ENCODE measurements at regions not wholly inside any gene's neighbourhood (a gene's known extent, or its start where the extent isn't known, plus 50 kb on each side); places are given as distances from the start of the nearest gene placed in this dataset.

GRCh38 chr15:69555080-69555479 lies 102.5 kb downstream of the RPLP1 start:
- no peak overlapping the region for H3K27ac ChIP-seq (ENCODE audit: low read depth, low read length)
- H3K79me2 ChIP-seq (ENCODE audit: control insufficient read depth, low read length), result no peaks in the 10 kb centered on the region
- TF ChIP-seq CTCF (IDR thresholded peaks at IDR 0.05; ENCODE audit: low read depth, low read length, poor library complexity, severe bottlenecking) (no peak), EZH2phosphoT487 (IDR thresholded peaks at IDR 0.05; ENCODE audit: borderline replicate concordance, low read length) (no peak)
- H3K27me3 ChIP-seq (ENCODE audit: control insufficient read depth, low read length), result peaks cover 20% of the 10 kb centered on the region
- no peaks in the 10 kb centered on the region for H3K36me3 ChIP-seq (ENCODE audit: control insufficient read depth, low read length)
- H3K4me3 ChIP-seq (ENCODE audit: low read length), result no peak overlapping the region
- H4K20me1 ChIP-seq (ENCODE audit: control insufficient read depth, insufficient read depth, low read depth, low read length), result no peaks in the 10 kb centered on the region
- H3K9me3 ChIP-seq (ENCODE audit: control insufficient read depth, insufficient read depth, low read length), result peaks cover 9% of the 10 kb centered on the region
- H3K9me2 ChIP-seq (replicated peaks; ENCODE audit: control insufficient read depth, low read length), result no peaks in the 10 kb centered on the region
- no peak overlapping the region for H3K4me2 ChIP-seq (ENCODE audit: low read length)
- no peaks in the 10 kb centered on the region for H3F3A ChIP-seq (ENCODE audit: control insufficient read depth, insufficient read depth)
- no peaks in the 10 kb centered on the region for H3K4me1 ChIP-seq (ENCODE audit: control insufficient read depth, low read length)

GRCh38 chr15:69556344-69556743 lies 103.7 kb downstream of the RPLP1 start:
- Histone ChIP-seq H3K9me2 (replicated peaks; ENCODE audit: control insufficient read depth, low read length) (no peaks in the 10 kb centered on the region), H3K9me3 (ENCODE audit: control insufficient read depth, insufficient read depth, low read length) (peaks cover 9% of the 10 kb centered on the region), H3K27ac (ENCODE audit: low read depth, low read length) (no peak overlapping the region), H4K20me1 (ENCODE audit: control insufficient read depth, insufficient read depth, low read depth, low read length) (no peaks in the 10 kb centered on the region), H3K27me3 (ENCODE audit: control insufficient read depth, low read length) (peaks cover 25% of the 10 kb centered on the region), H3K4me2 (ENCODE audit: low read length) (no peak overlapping the region), H3K36me3 (ENCODE audit: control insufficient read depth, low read length) (no peaks in the 10 kb centered on the region), H3K79me2 (ENCODE audit: control insufficient read depth, low read length) (no peaks in the 10 kb centered on the region), H3K4me1 (ENCODE audit: control insufficient read depth, low read length) (no peaks in the 10 kb centered on the region), H3K4me3 (ENCODE audit: low read length) (no peak overlapping the region), H3F3A (ENCODE audit: control insufficient read depth, insufficient read depth) (no peaks in the 10 kb centered on the region)
- TF ChIP-seq CTCF (IDR thresholded peaks at IDR 0.05; ENCODE audit: low read depth, low read length, poor library complexity, severe bottlenecking), result no peak
- TF ChIP-seq EZH2phosphoT487 (IDR thresholded peaks at IDR 0.05; ENCODE audit: borderline replicate concordance, low read length), result no peak

GRCh38 chr15:69557020-69557706 lies 104.5 kb downstream of the RPLP1 start:
- Histone ChIP-seq H3K9me3 (ENCODE audit: control insufficient read depth, insufficient read depth, low read length) (0 out of 2 replicates have a peak, but pooled peaks cover 2% of the 10 kb centered on the region), H3K27me3 (ENCODE audit: control insufficient read depth, low read length) (peaks cover 20% of the 10 kb centered on the region), H3K27ac (ENCODE audit: low read depth, low read length) (no peak overlapping the region), H3K4me3 (ENCODE audit: low read length) (no peak overlapping the region), H3K79me2 (ENCODE audit: control insufficient read depth, low read length) (no peaks in the 10 kb centered on the region), H3K4me2 (ENCODE audit: low read length) (no peak overlapping the region), H3K36me3 (ENCODE audit: control insufficient read depth, low read length) (no peaks in the 10 kb centered on the region), H3F3A (ENCODE audit: control insufficient read depth, insufficient read depth) (no peaks in the 10 kb centered on the region), H4K20me1 (ENCODE audit: control insufficient read depth, insufficient read depth, low read depth, low read length) (no peaks in the 10 kb centered on the region), H3K9me2 (replicated peaks; ENCODE audit: control insufficient read depth, low read length) (no peaks in the 10 kb centered on the region), H3K4me1 (ENCODE audit: control insufficient read depth, low read length) (no peaks in the 10 kb centered on the region)
- no peak for TF ChIP-seq EZH2phosphoT487 (IDR thresholded peaks at IDR 0.05; ENCODE audit: borderline replicate concordance, low read length)
- TF ChIP-seq CTCF (IDR thresholded peaks at IDR 0.05; ENCODE audit: low read depth, low read length, poor library complexity, severe bottlenecking), result no peak

All from DOHH2 (cell line).